Fibroblast of upper back skin (primary cell): ENCODE measurements at regions not wholly inside any gene's neighbourhood (a gene's known extent, or its start where the extent isn't known, plus 50 kb on each side); places are given as distances from the start of the nearest gene placed in this dataset.
"Not testable (repeated sequence)": the region's sequence is repeated elsewhere in the genome, so short reads cannot be mapped to it uniquely, and the experiment has no call there.

Experiments
- DNase-seq: peaks from one replicate; pipeline ENCODE4 v3.0.0-alpha.2; 2013

GRCh38 chr3:110016235-110016815 is 679.0 kb upstream of the DPPA4 start:
- no peak for DNase-seq

GRCh38 chr3:110017304-110017703 is 680.0 kb upstream of the DPPA4 start:
- no peak for DNase-seq

GRCh38 chr3:110021659-110022058 is 684.3 kb upstream of the DPPA4 start:
- DNase-seq: no peak

DNA sequence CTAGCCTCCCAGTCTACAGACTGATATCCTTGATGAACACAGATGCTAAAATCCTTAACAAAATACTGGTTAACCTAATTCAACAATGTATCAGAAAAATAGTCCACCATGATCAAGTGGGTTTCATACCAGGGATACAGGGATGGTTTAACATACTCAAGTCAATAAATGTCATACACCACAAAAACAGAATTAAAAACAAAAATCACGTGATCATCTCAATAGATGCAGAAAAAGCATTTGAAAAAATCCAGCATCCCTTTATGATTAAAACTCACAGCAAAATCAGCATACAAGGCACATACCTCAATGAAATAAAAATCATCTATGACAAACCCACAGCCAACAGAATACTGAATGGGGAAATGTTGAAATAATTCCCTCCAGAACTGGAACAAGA is 685.7 kb upstream of the DPPA4 start:
- DNase-seq: not testable (repeated sequence)

DNA sequence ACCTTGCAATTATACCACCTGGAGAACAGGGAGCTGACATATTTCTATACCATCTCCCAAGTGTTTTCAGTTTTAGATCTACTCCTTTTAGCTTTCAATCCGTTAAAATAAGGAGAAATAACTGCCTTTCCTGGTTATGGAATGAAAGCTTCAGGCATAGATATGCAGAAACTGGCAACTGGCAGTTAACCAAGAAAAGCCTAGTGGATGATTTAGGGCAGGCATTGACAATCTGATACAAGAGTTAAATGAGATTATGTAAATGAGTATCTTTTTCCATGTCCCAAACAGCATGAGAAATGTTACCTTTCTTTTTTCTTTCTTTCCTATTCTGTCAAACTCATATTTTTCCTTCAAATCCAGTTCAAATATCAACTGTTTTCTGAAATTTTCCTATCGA is 689.1 kb upstream of the DPPA4 start:
- peak; percentile 0 for DNase-seq

GRCh38 chr3:110027446-110028080 is 690.2 kb upstream of the DPPA4 start:
- peak; percentile 48 for DNase-seq

DNA sequence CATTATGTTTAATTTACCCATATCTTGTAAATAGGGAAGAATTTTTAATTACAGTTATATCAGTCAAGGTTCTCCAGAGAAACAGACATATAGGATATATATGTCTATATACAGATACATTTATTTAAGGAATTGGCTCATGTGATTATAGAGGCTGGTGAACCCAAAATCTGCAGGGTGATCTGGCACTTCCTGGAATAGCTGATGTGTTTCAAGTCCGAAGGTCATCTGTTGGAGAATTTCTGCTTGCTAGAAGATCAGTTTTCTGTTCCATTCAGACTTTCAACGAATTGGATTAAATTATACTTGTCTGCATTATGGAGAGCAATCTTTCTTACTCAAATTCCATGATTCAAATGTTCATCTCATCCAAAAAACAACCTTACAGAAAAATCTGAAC is 694.6 kb upstream of the DPPA4 start:
- no peak for DNase-seq

- no peak for DNase-seq
These were observed 722.1 kb upstream of the DPPA4 start for GRCh38 chr3:110059431-110059830.

DNA sequence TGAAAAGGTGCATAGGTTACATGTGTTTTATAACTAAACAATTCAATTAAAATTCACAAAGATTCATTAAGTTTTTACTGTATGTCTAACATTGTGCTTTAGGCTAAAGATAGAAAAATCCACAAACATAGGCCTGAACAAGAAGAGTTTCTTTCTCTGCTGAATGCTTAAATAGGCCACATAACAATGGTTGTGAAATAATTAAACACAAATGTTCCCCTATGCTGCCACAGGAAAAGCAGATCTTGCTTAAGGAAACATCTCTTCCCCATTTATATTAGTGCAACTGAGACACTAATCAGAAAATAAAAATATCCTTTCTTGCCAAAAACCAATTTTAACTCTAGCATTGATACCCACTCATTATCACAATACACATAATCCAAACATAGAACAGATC is 725.4 kb upstream of the DPPA4 start:
- DNase-seq: no peak

- no peak for DNase-seq
These were observed 725.8 kb upstream of the DPPA4 start for GRCh38 chr3:110063178-110063577.

GRCh38 chr3:110066206-110066605 is 728.9 kb upstream of the DPPA4 start:
- DNase-seq: no peak

DNA sequence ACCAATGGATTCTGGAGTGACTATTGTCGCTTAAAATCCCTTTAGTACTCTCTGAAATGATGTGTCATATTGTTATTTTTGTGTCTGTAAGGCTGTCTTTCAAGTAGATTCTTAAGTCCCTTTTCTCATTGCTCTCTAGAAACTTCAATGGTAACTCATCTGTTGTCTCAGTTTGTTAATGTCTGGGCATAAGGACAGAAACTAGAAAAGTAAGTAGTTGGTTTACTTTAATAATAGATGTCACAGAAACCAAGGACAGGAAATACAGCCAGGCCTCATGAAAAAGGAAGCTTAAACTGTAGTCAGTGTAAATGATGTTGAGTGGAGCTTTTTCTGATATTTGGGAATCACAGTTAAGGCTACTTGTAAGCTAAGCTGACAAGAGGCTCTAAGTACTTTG is 730.2 kb upstream of the DPPA4 start:
- DNase-seq: no peak

DNA sequence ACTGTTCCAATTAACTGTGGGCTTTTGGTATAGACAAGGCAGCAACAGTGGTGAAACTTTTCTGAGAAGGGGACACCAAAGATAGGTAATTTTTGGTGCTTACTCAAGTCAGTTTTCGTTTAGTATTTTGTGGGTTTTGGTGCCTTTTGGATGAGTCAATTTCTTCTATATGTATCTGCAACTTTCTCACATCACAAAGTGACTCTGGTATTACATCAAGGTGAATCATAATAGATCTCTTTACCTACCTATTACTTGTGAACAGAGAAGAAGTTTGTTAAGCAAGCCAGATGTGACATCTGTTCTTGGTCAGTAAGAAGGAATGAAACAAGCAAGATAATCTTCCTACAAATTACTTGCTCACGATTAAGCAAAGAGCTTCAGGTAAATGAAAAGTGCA is 732.4 kb upstream of the DPPA4 start:
- no peak for DNase-seq

GRCh38 chr3:110070161-110070916 is 733.0 kb upstream of the DPPA4 start:
- peak; percentile 4 for DNase-seq

DNA sequence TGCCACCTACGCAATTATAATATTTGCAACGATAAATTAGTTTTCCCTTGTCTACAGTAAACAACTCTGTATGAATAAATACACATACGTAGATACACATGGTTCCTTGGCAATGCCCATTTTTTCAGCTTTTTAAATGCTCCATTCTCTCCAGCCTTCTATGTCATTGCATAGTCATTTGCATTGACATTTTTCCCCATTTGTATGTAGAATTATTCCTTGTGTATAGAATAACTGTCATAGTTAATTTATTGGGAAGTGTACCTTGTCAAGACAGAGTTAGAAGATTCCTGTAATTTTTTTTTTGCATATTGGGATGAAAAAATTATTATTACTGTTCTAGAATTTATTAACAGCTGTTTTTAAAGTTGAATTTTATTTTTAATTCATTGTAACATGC is 736.7 kb upstream of the DPPA4 start:
- no peak for DNase-seq

DNA sequence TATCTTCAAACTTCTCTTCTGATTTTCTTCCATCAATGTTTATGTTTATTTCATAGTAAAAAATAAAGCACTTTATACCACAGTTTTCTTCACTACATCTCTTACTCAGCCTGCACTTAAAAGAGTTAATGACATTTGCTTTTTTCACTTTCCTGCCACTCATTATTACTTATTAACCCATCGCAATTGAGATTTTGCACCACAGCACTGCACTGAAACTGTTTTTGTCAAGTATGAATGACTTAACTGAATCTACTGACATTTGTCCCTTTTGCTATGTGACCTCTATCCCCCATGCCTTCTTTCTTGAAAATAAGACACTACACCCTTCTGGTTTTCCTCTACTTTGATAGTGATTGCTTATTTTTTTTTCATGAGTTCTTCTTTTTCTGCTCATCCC is 739.7 kb upstream of the DPPA4 start:
- DNase-seq: no peak

GRCh38 chr3:110093411-110093810 is 756.1 kb upstream of the DPPA4 start:
- DNase-seq: no peak

- no peak for DNase-seq
These were observed 756.6 kb upstream of the DPPA4 start for GRCh38 chr3:110093812-110094401.

DNA sequence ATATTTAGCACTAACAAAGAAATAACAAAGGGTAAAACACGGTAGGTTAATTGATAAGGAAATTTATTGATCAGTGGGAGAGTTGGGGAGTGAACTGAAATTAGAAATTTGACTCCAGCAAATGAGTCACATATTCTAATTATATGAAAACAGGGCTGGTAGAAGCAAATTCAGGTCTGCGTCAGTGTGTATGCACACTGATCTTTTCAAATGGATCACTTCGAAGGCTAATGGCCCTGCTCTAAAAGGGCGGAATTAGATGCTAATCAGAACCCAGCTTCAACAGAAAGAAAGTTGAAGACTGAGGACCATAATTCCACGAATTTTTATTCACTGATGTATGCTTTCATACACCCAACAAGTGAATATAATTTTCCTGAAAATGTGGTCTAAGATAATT is 762.4 kb upstream of the DPPA4 start:
- DNase-seq: no peak

- DNase-seq: peak; percentile 2
These were observed 764.0 kb upstream of the DPPA4 start for GRCh38 chr3:110101361-110101760.

- peak; percentile 3 for DNase-seq
These were observed 769.5 kb upstream of the DPPA4 start for GRCh38 chr3:110106805-110107204.

- DNase-seq: no peak
These were observed 786.6 kb upstream of the DPPA4 start for GRCh38 chr3:110123946-110124345.

- peak; percentile 10 for DNase-seq
These were observed 788.7 kb upstream of the DPPA4 start for GRCh38 chr3:110126065-110126464.

DNA sequence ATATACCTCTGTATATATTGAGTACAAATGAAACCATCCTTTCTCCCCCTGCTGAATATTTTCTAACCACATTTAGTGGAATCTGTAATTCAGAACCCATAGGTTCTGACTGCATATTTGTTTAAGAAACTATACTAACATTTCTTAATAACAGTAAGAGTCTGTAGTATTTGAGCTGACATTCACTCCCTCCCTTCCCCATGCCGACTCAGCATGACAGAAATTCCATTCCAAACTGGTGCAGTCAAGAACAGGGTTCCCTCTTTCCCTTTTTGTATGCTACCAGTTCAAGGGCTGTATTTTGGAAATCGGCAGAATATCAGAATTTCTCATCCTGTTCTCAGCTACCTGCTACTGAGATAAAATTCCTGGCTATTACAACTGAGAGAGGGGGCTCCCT is 796.6 kb upstream of the DPPA4 start:
- no peak for DNase-seq
